ENCODE measurements at regions not wholly inside any gene's neighbourhood (a gene's known extent, or its start where the extent isn't known, plus 50 kb on each side); places are given as distances from the start of the nearest gene placed in this dataset.

DNA sequence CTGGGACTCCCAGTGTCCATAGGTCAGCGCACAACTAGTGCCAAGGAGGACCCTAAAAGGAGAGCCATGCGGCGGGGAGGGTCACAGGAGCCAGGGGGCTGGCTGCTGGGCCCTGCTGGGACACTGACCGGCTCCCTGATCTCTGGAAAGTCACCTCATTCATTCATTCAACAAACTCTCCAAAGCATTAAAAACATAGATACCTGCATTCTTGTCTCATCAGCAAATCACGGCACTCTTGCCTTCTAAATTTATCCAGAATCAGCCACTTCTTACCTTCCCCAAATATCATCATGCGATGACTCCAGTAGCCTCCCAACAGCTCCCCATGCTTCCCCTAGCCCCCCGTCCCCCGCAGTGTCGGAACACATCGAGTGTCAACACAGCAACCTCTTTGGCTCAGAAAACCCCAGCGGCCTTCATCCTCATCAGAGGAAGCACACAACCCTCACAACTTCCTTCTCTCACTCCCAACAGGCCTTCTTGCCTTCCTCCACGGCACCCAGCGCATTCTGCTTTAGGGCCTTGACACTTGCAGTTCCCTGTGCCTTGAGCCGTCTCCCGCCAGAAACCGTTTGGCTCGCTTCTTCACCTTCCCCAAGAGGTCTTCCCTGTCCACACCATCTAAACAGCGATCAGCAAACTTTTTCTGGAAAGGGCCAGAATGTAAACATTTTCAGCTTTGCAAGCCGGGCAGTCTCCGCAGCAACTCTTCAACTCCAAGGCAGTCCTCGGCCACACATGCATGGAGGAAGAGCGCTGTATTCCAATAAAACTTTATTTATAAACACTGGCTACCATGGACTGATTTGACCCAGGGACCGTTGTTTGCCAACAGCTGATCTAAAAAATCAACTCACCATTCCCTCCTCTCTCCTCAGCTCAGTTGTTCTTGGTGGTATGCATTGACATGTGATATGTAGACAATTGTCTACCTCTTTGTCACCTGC lies 119.5 kb upstream of the TNRC6C start:
- no peak for DNase-seq (ENCODE audit: low read depth, low spot score)
- TF ChIP-seq, protein P1, sequence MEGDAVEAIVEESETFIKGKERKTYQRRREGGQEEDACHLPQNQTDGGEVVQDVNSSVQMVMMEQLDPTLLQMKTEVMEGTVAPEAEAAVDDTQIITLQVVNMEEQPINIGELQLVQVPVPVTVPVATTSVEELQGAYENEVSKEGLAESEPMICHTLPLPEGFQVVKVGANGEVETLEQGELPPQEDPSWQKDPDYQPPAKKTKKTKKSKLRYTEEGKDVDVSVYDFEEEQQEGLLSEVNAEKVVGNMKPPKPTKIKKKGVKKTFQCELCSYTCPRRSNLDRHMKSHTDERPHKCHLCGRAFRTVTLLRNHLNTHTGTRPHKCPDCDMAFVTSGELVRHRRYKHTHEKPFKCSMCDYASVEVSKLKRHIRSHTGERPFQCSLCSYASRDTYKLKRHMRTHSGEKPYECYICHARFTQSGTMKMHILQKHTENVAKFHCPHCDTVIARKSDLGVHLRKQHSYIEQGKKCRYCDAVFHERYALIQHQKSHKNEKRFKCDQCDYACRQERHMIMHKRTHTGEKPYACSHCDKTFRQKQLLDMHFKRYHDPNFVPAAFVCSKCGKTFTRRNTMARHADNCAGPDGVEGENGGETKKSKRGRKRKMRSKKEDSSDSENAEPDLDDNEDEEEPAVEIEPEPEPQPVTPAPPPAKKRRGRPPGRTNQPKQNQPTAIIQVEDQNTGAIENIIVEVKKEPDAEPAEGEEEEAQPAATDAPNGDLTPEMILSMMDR (conservative IDR thresholded peaks at IDR 0.05), result no peak
- H3K27me3 Mint-ChIP-seq (ENCODE audit: low read depth), result no peaks in the 10 kb centered on the region
- no peaks in the 10 kb centered on the region for H3K36me3 Mint-ChIP-seq (ENCODE audit: low read depth)
- H3K9me3 Mint-ChIP-seq, result peaks cover 4% of the 10 kb centered on the region
- H3K4me1 Mint-ChIP-seq, result peaks cover 14% of the 10 kb centered on the region
- no peak overlapping the region for H3K27ac Mint-ChIP-seq (ENCODE audit: unreplicated experiment)
- no peak overlapping the region for H3K4me3 Mint-ChIP-seq

DNA sequence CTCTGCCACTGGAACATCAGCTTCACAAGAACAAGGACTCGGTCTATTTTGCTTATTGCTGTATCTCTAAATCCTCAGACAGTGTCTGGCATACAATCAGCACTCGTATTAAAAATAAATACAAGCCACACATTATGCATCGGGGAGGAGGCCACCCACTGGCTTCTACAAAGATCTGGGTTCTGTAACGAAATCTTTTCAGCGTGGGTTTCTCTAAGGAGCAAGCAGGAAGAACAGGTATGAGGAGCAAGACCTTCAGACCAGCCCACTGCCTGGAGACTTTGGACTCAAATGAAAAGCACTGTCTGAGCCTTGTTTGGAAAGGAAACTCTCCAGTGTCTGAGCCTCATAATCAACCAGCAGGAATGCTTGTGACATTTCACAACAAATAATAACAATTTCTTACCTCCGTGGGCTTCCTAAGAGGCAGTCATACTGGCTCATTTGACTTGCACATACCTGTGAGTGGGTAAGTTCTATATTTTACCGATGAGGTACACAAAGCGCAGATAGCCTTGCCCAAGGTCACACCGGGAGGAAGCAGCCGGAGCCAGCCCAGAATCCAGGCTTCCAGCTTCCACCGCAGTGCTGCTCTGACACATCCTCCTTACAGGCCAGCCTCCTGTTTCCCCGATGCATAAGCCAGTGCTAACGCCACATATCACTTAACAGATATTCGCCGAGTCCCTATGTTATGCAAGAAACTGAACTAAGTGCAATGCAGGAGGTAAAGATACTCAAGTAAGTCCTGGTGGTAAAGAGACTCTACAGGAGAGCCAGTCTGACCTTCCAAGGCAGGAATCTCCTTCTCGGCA lies 118.6 kb upstream of the TNRC6C start:
- Mint-ChIP-seq H3K9me3 (peaks cover 4% of the 10 kb centered on the region), H3K4me1 (peaks cover 5% of the 10 kb centered on the region), H3K36me3 (ENCODE audit: low read depth) (no peaks in the 10 kb centered on the region), H3K27me3 (ENCODE audit: low read depth) (no peaks in the 10 kb centered on the region), H3K27ac (ENCODE audit: unreplicated experiment) (no peak overlapping the region), H3K4me3 (no peak overlapping the region)
- DNase-seq (ENCODE audit: low read depth, low spot score), result no peak
- TF ChIP-seq, protein P1 (conservative IDR thresholded peaks at IDR 0.05), result no peak

DNA sequence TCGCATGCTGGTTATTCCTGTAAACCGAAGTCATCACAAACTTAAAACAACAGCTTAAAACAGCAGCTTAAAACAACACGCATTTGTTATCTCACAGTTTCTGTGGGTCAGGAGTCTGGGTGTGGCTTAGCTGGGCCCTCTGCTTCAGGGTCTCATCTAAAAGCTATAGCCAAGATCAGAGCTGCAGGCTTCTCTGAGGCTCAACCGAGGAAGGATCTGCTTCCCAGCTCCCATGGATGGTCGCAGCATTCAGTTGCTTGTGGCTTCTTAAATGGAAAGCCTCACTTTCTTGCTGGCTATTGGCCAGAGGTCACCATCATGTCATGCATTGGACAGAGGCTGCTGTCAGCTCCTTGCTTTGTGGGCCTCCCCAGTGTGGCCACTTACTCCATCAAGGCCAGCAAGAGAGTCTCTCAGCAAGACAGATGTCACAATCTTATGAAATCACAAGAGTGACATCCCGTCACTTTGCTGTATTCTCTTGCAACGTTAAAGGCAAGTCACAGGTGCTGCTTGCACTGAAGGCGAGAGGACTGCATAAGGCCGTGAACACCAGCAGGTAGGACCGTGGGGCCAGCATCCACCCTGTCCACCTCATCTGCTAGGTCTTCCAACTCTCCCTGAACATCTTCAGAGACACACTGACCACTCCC lies 117.9 kb upstream of the TNRC6C start:
- H3K4me1 Mint-ChIP-seq, result no peaks in the 10 kb centered on the region
- no peaks in the 10 kb centered on the region for H3K27me3 Mint-ChIP-seq (ENCODE audit: low read depth)
- H3K36me3 Mint-ChIP-seq (ENCODE audit: low read depth), result no peaks in the 10 kb centered on the region
- TF ChIP-seq, protein P1 (conservative IDR thresholded peaks at IDR 0.05), result no peak
- H3K27ac Mint-ChIP-seq (ENCODE audit: unreplicated experiment), result peak overlapping the region; percentile 43
- no peaks in the 10 kb centered on the region for H3K9me3 Mint-ChIP-seq
- H3K4me3 Mint-ChIP-seq, result no peak overlapping the region
- no peak for DNase-seq (ENCODE audit: low read depth, low spot score)

DNA sequence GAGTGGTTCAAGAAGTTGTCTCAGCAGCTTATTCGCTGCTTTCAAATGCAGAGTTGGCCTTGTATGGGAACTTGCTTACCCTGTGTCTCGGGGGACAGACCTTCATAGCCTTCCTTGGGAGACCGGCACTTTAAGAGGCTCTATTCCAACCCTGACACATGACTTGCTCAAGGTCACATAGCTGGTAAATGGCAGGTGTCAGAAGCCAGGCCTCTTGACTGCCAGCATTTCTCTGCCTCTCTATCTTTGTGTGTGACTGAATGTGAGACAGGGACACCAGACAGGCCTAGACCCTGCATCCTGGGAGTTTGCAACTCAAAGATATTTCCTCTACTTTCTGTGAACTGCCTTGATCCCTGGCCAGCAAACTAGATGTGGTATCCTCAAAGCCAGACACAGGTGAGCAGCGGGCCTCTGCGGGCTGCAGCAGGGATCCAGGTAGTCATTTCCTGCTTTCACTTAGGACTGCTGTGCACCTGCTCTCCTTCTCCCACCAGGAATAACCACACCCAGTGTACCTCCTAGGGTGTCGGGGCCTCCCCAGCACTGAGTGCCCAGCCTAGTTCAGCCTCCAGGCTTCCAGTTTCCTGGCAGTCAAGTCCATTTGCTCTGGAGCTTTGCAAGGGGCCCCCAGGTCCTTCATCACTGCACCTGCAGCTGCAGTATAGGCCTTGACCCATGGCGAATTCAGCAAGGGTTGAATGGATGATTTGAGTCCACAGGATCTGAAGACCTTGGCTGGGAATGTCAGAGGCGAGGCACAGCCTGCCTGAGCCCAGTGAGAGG lies 116.6 kb upstream of the TNRC6C start:
- Mint-ChIP-seq H3K36me3 (ENCODE audit: low read depth) (no peaks in the 10 kb centered on the region), H3K4me3 (no peak overlapping the region), H3K27me3 (ENCODE audit: low read depth) (no peaks in the 10 kb centered on the region), H3K9me3 (no peaks in the 10 kb centered on the region), H3K27ac (ENCODE audit: unreplicated experiment) (no peak overlapping the region), H3K4me1 (no peaks in the 10 kb centered on the region)
- DNase-seq (ENCODE audit: low read depth, low spot score), result no peak
- TF ChIP-seq, protein P1 (conservative IDR thresholded peaks at IDR 0.05), result no peak

Data from neural crest cell (in vitro differentiated cells).